NT2/D1 (cell line): ENCODE measurements at regions not wholly inside any gene's neighbourhood (a gene's known extent, or its start where the extent isn't known, plus 50 kb on each side); places are given as distances from the start of the nearest gene placed in this dataset.
"Not testable (repeated sequence)": the region's sequence is repeated elsewhere in the genome, so short reads cannot be mapped to it uniquely, and the experiment has no call there.

Experiments
- DNase-seq: peaks from one replicate; pipeline ENCODE4 v3.0.0-alpha.2; 2011; ENCODE audit warnings: low read depth, low spot score
- H3K27me3 ChIP-seq: 2 replicates; pipeline ENCODE4 v1.6.0; 2011; ENCODE audit warnings: mild to moderate bottlenecking; ENCODE audit not compliant: insufficient read length, insufficient read depth
- H3K36me3 ChIP-seq: 2 replicates; pipeline ENCODE4 v1.6.1; 2011; ENCODE audit warnings: mild to moderate bottlenecking, low read length, mixed read lengths; ENCODE audit not compliant: insufficient read depth, insufficient read length
- H3K4me1 ChIP-seq: 2 replicates; pipeline ENCODE4 v1.5.1; 2011; ENCODE audit not compliant: insufficient read depth, insufficient read length
- H3K4me3 ChIP-seq: 2 replicates; pipeline ENCODE4 v1.5.1; 2011; ENCODE audit warnings: low read depth; ENCODE audit not compliant: insufficient read length
- H3K9ac ChIP-seq: 2 replicates; pipeline ENCODE4 v1.6.0; 2011; ENCODE audit warnings: low read depth; ENCODE audit not compliant: insufficient read length
- H3K9me3 ChIP-seq: 2 replicates; pipeline ENCODE4 v1.5.1; 2011; ENCODE audit warnings: mild to moderate bottlenecking, low read length; ENCODE audit not compliant: insufficient read depth
- SUZ12 ChIP-seq: IDR thresholded peaks from 2 replicates; pipeline ENCODE4 v1.6.1; 2011; ENCODE audit not compliant: insufficient read length, insufficient read depth; ENCODE audit errors: extremely low read depth
- YY1 ChIP-seq: IDR thresholded peaks from 2 replicates; pipeline ENCODE4 v1.6.1; 2011; ENCODE audit not compliant: insufficient read length, insufficient read depth
- ZNF274 ChIP-seq: IDR thresholded peaks from 2 replicates; pipeline ENCODE4 v1.6.1; 2011; ENCODE audit warnings: mild to moderate bottlenecking, low read depth, low read length

GRCh38 chr7:63291758-63292157 is 706.9 kb upstream of the ZNF722 start:
- DNase-seq, H3K9ac ChIP-seq, H3K36me3 ChIP-seq, H3K9me3 ChIP-seq, H3K4me3 ChIP-seq, H3K27me3 ChIP-seq, H3K4me1 ChIP-seq: not testable (repeated sequence)
- peak; percentile 63; the same call in 1 of the 2 replicates for TF ChIP-seq ZNF274

- not testable (repeated sequence) for H3K4me3 ChIP-seq, DNase-seq, H3K4me1 ChIP-seq, H3K9ac ChIP-seq, H3K9me3 ChIP-seq, H3K27me3 ChIP-seq, H3K36me3 ChIP-seq
These were observed 681.1 kb upstream of the ZNF722 start for GRCh38 chr7:63317595-63317994.

GRCh38 chr7:63348755-63349408 is 649.8 kb upstream of the ZNF722 start:
- H3K9me3 ChIP-seq, H3K27me3 ChIP-seq, H3K36me3 ChIP-seq, DNase-seq, H3K4me3 ChIP-seq, H3K4me1 ChIP-seq, H3K9ac ChIP-seq: not testable (repeated sequence)

GRCh38 chr7:63376873-63377272 is 621.8 kb upstream of the ZNF722 start:
- TF ChIP-seq ZNF274 (no peak), YY1 (no peak), SUZ12 (no peak)
- Histone ChIP-seq H3K9me3 (no peaks in the 10 kb centered on the region), H3K36me3 (no peaks in the 10 kb centered on the region), H3K4me3 (no peak overlapping the region), H3K9ac (no peak overlapping the region), H3K27me3 (no peaks in the 10 kb centered on the region), H3K4me1 (no peaks in the 10 kb centered on the region)
- no peak for DNase-seq

- DNase-seq, H3K27me3 ChIP-seq, H3K36me3 ChIP-seq, H3K9me3 ChIP-seq, H3K4me1 ChIP-seq, H3K4me3 ChIP-seq, H3K9ac ChIP-seq: not testable (repeated sequence)
These were observed 604.5 kb upstream of the ZNF722 start for GRCh38 chr7:63394139-63394538.

- DNase-seq, H3K27me3 ChIP-seq, H3K9ac ChIP-seq, H3K4me3 ChIP-seq, H3K9me3 ChIP-seq, H3K36me3 ChIP-seq, H3K4me1 ChIP-seq: not testable (repeated sequence)
These were observed 590.8 kb upstream of the ZNF722 start for GRCh38 chr7:63407881-63408280.
